ENCODE measurements at regions not wholly inside any gene's neighbourhood (a gene's known extent, or its start where the extent isn't known, plus 50 kb on each side); places are given as distances from the start of the nearest gene placed in this dataset.

DNA sequence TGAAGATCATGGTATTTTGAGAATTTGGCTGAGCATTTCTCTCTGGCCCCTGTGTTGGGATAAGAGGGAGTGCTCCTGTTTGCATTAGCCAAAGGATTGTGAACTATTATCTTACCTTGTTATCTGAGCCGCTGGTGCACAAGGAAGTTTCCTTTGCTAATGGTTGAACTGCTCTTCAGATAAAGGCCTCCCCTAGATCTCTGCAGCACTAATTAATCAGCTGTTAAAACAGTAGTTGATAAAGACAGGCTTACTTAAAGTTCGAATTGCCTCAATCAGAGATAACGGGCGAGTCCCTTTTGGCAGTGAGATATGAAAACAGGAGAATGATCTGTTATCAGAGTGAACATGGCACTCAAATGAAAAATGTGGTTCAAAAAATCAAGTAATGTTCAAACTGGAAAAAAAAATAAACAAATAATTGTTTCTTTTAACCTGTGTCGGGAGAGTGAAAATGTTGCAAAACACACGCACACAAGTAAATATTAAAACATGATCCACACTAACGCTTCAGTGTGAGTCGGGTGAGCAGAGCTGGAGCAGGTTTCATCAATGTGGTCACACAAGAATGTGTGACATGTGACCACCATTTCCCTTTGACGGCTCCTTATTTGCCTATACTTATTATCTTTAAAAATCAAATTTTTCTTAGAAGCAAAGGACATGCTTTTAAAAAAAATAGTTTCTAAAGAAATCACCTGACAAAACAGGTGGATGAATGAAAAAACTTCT, 469.1 kb downstream of the SOX2 start:
- POLR2A ChIA-PET: no interaction called here
- TF ChIP-seq MYC (IDR thresholded peaks at IDR 0.05; ENCODE audit: low read depth, low read length) (no peak), EZH2 (IDR thresholded peaks at IDR 0.05; ENCODE audit: borderline replicate concordance, low read depth, low read length, severe bottlenecking) (no peak), POLR2A (IDR thresholded peaks at IDR 0.05; ENCODE audit: low read depth, low read length) (no peak), GATA2 (IDR thresholded peaks at IDR 0.05; ENCODE audit: insufficient read depth, insufficient read length, low read depth, low read length) (no peak), JUN (IDR thresholded peaks at IDR 0.05; ENCODE audit: borderline replicate concordance, insufficient read depth, insufficient read length, low read depth) (no peak), POLR2AphosphoS5 (IDR thresholded peaks at IDR 0.05; ENCODE audit: insufficient read depth, low read depth, low read length) (no peak), FOS (IDR thresholded peaks at IDR 0.05; ENCODE audit: borderline replicate concordance, insufficient read depth, low read length) (no peak)
- TF ChIP-seq, protein P1, sequence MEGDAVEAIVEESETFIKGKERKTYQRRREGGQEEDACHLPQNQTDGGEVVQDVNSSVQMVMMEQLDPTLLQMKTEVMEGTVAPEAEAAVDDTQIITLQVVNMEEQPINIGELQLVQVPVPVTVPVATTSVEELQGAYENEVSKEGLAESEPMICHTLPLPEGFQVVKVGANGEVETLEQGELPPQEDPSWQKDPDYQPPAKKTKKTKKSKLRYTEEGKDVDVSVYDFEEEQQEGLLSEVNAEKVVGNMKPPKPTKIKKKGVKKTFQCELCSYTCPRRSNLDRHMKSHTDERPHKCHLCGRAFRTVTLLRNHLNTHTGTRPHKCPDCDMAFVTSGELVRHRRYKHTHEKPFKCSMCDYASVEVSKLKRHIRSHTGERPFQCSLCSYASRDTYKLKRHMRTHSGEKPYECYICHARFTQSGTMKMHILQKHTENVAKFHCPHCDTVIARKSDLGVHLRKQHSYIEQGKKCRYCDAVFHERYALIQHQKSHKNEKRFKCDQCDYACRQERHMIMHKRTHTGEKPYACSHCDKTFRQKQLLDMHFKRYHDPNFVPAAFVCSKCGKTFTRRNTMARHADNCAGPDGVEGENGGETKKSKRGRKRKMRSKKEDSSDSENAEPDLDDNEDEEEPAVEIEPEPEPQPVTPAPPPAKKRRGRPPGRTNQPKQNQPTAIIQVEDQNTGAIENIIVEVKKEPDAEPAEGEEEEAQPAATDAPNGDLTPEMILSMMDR (IDR thresholded peaks at IDR 0.05; ENCODE audit: extremely low read depth in 1 of 2, insufficient read depth in 1 of 2, low read depth in 1 of 2, low read length in 2 of 2): no peak
- TF ChIP-seq, protein P2, sequence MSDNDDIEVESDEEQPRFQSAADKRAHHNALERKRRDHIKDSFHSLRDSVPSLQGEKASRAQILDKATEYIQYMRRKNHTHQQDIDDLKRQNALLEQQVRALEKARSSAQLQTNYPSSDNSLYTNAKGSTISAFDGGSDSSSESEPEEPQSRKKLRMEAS (IDR thresholded peaks at IDR 0.05; ENCODE audit: insufficient read depth, insufficient read length): no peak
- H3K9me1 ChIP-seq (replicated peaks; ENCODE audit: control insufficient read depth, extremely low read depth, insufficient read depth, low read length): no peaks in the 10 kb centered on the region
- no peaks in the 10 kb centered on the region for H3K27me3 ChIP-seq (ENCODE audit: control insufficient read depth in 2 of 2, insufficient read depth in 2 of 2, low read length in 2 of 2)
- no peak overlapping the region for H3K9ac ChIP-seq (replicated peaks; ENCODE audit: extremely low read depth, insufficient read depth, low read length)
- H3K36me3 ChIP-seq (ENCODE audit: control insufficient read depth in 2 of 2, extremely low read depth in 1 of 2, insufficient read depth in 2 of 2, low read length in 2 of 2): no peaks in the 10 kb centered on the region
- H3K4me2 ChIP-seq (ENCODE audit: insufficient read depth, low read length): no peak overlapping the region
- no peak for DNase-seq (ENCODE audit: low read depth, low spot score)
- H3K4me3 ChIP-seq (replicated peaks in 1 of 3; ENCODE audit: insufficient read depth in 1 of 3, low read depth in 1 of 3, low read length in 3 of 3): no peak overlapping the region
- dilution Hi-C loops (cut with MboI; ENCODE audit: extremely low pct_ligation_motif_present, low sequenced_read_pairs): no loop called here
- H3K79me2 ChIP-seq (ENCODE audit: control insufficient read depth, insufficient read depth, low read length): no peaks in the 10 kb centered on the region
- intact Hi-C loops (cut with micrococcal nuclease): no loop called here
- H3K27ac ChIP-seq (ENCODE audit: insufficient read depth, low read depth, low read length): no peak overlapping the region
- no peaks in the 10 kb centered on the region for H3K4me1 ChIP-seq (ENCODE audit: control insufficient read depth, extremely low read depth, insufficient read depth, low read length)
- H3K9me3 ChIP-seq (replicated peaks; ENCODE audit: control insufficient read depth, insufficient read depth, low read length): no peaks in the 10 kb centered on the region
- H4K20me1 ChIP-seq (replicated peaks; ENCODE audit: control insufficient read depth, extremely low read depth, insufficient read depth, low read length): no peaks in the 10 kb centered on the region
- CTCF ChIA-PET: no interaction called here
- H2AFZ ChIP-seq (ENCODE audit: low read depth, low read length): no peak overlapping the region
- no TSS peak for BruUV-seq (replicated peaks)
- FAIRE-seq: no peak
